ENCODE measurements at regions not wholly inside any gene's neighbourhood (a gene's known extent, or its start where the extent isn't known, plus 50 kb on each side); places are given as distances from the start of the nearest gene placed in this dataset.

- no peak for TF ChIP-seq CTCF (IDR thresholded peaks at IDR 0.05)
- no peak for TF ChIP-seq EP300 (IDR thresholded peaks at IDR 0.05)
- no peak for TF ChIP-seq POLR2A (IDR thresholded peaks at IDR 0.05)
Measured at GRCh38 chr13:55302568-55302967, 1838.2 kb upstream of the PRR20A start.

All from tibial nerve (tissue), 4 donors.